Anterior cingulate cortex (tissue), 58 donors: ENCODE measurements at regions not wholly inside any gene's neighbourhood (a gene's known extent, or its start where the extent isn't known, plus 50 kb on each side); places are given as distances from the start of the nearest gene placed in this dataset.
"Not testable (repeated sequence)": the region's sequence is repeated elsewhere in the genome, so short reads cannot be mapped to it uniquely, and the experiment has no call there.

Source experiments
- DNase-seq, 58 donors: peaks; one replicate each; lab custom pipeline; 2025; lab: John Stamatoyannopoulos, UW

- DNase-seq, result no peak
These were observed 832.3 kb downstream of the PCDH17 start for GRCh38 chr13:58463841-58464240.

DNA sequence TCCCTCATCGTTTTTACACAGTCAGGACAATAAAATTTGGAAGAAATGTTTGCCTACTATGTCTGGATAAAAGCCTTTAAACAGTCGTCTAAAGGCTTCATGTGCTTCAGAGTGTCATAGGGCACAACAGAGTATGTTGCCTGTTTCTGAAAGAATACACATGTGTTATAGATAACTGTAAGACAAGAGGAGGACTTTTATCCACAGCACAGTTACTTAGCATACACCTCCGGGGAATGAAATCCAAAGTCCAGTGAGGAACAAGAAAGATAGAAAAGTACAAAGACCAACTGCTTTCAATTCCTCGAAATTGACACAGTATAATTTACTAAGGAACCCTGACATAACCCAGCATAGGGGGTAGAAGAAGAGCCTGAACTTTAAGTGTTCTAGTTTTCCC, 835.6 kb downstream of the PCDH17 start:
- DNase-seq, result no peak

DNA sequence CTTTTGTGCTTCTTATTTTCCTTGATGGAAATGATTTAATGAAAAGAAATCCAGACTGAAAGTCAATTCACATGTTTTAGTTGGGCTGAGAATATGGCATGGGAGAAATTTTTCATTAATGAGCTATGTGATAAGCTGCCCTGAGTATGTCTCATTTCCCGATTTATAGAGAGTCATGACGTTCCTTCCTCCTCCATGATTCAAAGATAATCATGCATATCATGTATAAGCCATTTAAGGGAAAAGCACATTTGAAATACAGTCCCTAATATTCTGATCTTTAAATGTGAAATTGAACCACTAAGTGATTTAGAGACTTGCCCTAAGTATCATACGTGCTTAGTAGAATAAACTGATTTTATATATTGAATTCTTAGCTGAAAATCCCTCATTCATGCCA, 840.9 kb downstream of the PCDH17 start:
- no peak for DNase-seq

- no peak for DNase-seq
These were observed 843.0 kb downstream of the PCDH17 start for GRCh38 chr13:58474581-58474980.

- no peak for DNase-seq
These were observed 844.8 kb downstream of the PCDH17 start for GRCh38 chr13:58476206-58476918.

- DNase-seq, result no peak
These were observed 847.3 kb downstream of the PCDH17 start for GRCh38 chr13:58478858-58479257.

DNA sequence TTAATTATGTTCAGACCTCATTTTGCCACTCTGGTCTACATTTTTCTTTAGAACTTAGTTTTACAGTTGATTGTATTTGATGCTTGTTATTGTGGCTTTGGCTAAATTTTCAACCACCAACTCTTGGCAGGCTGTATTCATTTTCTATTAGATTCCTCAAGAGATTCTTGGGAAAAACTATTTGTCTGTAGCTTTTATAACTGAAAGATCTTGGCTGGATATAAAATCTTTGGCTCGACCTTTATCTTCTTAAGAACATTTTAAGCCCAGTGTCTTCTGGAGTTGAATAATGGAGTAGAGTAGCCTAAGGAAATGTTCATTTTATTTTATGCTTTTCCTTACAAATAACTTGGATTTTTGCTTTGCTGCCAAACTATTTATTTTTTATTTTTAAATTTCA, 848.5 kb downstream of the PCDH17 start:
- DNase-seq, result no peak

DNA sequence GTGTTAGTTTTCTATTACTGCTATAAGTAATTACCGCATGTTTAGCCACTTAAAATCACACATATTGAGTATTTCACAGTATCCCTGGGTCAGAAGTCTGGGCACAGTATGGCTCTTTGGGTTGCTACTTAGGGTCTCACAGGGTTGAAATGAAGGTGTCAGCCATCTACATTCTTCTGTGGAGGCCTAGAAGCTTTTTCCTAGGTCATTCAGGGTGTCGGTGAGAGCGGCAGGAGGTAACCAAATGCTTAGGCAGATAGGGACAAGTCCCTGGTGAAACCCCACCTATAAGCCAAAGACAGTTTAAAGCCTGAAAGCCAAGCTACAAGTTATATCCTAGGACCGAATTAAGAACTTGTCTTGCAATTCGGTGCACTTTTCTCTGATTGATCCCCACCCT, 856.7 kb downstream of the PCDH17 start:
- DNase-seq, result no peak

GRCh38 chr13:58495668-58496067, 864.1 kb downstream of the PCDH17 start:
- DNase-seq, result no peak

DNA sequence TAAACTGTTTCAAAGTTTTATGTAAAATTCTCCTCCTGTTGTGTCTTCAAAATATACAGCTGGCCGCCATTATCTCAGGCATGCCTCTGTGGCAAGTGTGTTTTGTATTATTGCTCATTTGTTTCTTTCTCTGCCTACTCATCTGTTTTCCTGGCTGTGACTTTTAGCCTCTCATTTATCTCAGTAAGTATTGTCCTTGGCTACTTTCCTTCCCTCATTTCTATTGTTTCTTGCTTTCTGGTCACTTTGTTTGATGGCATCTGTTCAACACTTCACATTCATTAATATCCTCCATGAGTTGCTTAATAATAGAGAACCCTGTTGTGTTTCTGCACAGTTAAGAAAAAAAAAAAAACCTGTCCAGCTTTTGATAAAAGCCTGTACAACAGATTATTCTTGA, 869.4 kb downstream of the PCDH17 start:
- no peak for DNase-seq

DNA sequence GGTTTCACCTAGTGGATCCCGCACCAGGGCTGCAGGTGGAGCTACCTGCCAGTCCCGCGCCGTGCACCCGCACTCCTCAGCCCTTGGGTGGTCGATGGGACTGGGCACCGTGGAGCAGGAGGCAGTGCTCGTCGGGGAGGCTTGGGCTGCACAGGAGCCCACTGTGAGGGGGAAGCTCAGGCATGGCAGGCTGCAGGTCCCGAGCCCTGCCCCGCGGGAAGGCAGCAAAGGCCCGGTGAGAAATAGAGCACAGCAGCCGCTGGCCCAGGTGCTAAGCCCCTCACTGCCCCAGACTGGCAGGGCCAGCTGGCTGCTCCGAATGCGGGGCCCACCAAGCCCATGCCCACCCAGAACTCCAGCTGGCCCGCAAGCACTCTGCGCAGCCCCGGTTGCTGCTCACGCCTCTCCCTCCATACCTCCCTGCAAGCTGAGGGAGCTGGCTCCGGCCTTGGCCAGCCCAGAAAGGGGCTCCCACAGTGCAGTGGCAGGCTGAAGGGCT, 872.7 kb downstream of the PCDH17 start:
- DNase-seq, result not testable (repeated sequence)

DNA sequence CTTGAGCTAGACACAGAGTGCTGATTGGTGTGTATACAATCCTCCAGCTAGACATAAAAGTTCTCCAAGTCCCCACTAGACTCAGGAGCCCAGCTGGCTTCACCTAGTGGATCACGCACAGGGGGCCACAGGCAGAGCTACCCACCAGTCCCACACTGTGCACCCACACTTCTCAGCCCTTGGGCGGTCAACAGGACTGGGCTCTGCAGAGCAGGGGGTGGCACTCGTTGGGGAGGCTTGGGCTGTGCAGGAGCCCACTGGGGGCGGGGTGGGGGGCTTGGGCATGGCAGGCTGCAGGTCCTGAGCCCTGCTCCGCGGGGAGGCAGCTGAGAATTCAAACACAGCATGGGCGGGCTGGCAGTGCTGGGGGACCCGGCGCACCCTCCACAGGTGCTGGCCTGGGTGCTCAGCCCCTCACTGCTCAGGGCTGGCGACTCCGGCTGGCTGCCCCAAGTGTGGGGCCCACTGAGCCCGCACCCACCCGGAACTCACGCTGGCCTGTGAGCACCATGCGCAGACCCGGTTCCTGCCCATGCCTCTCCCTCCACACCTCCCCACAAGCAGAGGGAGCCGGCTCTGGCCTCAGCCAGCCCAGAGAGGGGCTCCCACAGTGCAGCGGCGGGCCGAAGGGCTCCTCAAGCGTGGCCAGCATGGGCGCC, 873.8 kb downstream of the PCDH17 start:
- peak in 1 of 58 donors; percentile 2 for DNase-seq

DNA sequence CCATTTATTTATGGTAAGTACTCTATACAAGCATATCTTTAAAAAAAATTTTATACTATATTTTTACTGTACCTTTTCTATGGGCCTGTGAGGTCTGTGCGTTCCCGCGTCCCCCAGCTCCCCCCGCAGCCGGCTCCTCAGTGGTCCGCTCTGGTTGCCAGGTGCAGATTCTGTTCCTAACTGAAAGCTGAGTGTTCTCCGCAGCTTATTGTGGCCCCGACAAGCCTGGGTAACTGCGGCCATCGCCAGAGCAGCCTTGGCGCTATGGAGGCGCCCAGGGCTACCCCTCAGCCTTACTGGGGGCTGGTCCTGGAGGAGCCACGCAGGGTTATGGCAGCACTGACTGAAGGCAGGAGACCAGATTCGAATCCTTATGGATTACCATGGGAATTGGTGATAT, 896.8 kb downstream of the PCDH17 start:
- DNase-seq, result no peak

DNA sequence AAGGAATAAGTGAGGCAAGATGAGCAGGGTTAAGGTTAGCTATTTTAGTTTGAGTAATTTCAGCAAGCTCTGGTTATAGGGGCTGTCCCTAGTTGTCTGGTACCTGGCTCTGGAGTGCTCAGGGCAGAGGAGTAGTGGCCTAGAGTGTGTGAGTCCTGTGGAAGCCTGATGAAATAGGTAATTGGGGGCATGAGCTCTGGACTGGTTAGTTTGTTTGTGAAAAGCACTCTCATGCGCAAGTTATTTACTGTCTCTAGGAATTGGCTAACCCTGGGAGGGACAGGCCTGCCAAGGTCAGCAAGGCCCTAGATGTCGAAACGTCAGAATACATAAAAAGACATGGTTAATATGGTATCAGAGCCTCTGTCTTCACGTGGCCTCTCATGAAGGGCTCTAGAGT, 900.1 kb downstream of the PCDH17 start:
- DNase-seq, result no peak

DNA sequence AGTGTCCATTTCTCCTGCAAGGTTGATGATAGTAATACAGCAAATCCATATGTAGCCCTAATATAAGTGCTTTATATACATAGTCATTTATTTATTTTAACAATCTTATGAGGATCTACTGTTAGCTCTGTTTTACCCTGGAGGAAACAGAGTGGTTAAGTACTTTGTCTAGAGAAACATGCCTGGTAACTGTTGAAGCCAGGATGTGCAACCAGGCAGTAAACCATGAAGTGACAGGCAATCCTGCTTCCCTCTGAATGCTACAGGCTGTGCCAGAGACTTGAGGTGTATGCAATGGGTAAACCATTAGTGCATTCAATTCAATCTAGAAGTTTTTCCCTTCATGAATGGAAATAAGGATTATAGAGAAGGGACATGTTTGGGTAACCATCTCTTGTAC, 911.0 kb downstream of the PCDH17 start:
- DNase-seq, result no peak

- no peak for DNase-seq
These were observed 915.9 kb downstream of the PCDH17 start for GRCh38 chr13:58547419-58547818.

- DNase-seq, result no peak
These were observed 934.6 kb downstream of the PCDH17 start for GRCh38 chr13:58566176-58566575.

GRCh38 chr13:58573743-58574142, 942.2 kb downstream of the PCDH17 start:
- no peak for DNase-seq

- DNase-seq, result no peak
These were observed 943.2 kb downstream of the PCDH17 start for GRCh38 chr13:58574791-58575190.

- no peak for DNase-seq
These were observed 947.9 kb downstream of the PCDH17 start for GRCh38 chr13:58579468-58579867.

- DNase-seq, result no peak
These were observed 952.4 kb downstream of the PCDH17 start for GRCh38 chr13:58583966-58584365.

DNA sequence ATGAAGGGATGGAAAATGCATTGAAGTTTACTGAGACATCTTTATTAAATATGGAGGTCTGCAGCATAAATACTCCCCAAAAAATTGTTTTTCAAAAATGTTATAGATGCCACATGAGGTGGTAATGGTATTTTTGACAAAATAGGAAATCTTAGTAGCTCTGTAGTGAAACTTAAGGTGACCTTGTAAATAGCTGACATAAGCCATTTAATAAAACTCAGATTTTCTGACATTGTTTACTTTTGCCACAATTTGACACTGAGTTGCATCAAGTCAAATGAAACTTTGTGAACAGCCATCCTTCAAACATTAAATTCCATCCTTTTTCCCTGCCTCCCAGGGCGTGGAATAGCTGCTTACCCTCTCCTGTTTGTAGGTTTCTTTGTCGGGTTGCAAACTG, 953.1 kb downstream of the PCDH17 start:
- no peak for DNase-seq
